NCI-H460 (cell line): ENCODE measurements at regions not wholly inside any gene's neighbourhood (a gene's known extent, or its start where the extent isn't known, plus 50 kb on each side); places are given as distances from the start of the nearest gene placed in this dataset.

Experiments used
- DNase-seq: peaks from one replicate; pipeline ENCODE4 v3.0.0-alpha.2; 2016; ENCODE audit warnings: low read depth; ENCODE audit errors: extremely low read depth

DNA sequence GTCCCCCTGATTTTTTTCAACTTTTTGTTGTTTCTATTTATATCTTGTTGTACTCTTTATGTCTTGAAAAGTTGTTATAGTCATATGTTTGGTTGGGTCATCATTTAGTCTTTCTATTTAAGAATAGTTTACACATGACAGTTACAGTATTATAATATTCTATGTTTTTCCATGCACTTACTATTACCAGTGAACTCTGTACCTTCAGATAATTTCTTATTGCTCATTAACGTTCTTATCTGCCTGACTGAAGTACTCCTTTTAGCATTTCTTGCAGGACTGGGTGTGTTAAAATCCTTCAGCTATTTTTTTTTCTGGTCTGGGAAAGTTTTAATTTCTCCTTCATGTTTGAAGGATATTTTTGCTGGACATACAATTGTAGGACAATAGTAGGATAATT is 157.7 kb upstream of the DIPK2B start:
- no peak for DNase-seq

DNA sequence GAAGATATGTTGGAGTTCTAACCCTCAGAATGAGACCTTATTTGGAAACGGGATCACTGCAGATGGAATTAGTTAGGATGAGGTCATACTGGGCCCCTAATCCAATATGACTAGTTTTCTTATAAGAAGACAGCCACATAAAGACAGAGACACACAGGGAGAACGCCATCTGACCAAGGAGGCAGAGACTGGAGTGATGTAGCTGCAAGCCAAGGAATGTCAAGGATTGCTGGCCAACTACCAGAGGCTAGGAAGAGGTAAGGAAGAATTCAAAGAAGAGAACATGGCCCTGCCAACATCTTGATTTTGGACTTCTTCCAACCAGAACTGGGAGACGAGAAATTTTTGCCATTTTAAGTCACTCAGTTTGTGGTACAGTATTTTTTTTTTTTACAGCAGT is 152.8 kb upstream of the DIPK2B start:
- DNase-seq: no peak

DNA sequence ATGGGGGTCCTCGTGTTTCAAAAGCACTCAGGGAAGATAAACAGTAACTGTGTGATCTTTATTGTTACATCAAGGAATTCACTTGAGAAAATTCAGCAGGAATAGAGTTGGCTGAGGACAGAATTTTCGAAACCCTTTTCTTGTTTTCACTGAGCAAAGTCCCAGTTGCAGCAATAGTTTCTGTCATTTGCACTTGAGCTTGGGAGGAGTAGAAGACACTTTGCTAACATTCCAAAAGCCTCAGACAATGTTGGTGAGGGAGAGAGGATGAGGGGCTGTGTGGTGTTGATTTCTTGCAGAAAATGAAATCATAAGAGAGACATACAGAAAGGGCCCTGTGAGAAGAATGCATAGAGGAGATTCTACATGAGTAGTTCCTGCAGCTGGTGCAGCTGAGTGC is 151.9 kb upstream of the DIPK2B start:
- no peak for DNase-seq

DNA sequence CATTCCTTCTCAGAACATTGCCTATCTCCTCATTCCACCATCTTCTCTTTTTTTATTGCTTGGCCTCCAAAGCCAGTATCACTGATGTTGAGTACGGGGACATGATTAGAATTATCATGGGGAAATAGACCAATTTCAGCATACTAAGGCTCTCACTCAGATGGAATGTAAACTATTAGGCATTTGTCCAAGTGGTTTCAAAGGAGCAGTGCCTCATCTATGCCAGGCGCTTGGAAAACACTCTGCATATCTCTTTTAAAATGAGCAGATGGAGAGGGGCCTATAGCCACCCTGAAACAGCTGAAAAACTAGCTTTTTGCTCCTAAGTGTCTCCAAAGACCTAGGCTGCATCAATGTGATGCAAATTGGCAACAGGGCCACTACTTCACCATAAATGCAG is 150.8 kb upstream of the DIPK2B start:
- DNase-seq: no peak

DNA sequence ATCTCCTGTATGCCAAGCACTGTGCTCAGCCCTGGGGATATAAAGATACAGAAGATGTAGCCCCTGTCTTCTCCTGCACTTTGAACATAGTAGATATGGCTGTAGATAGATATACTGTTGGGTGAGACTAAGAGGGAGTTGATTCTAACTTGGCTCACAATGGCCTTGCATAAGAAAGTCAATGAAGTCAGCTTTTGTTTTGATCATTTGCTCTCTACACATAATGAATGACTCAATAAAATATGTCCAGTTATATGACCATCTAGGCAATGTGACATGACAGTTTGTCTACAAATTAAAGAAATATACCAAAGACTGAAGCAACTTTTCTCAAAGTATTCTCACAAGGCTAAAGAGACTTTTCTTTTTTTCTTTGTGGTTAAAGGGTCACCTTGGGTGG is 147.6 kb upstream of the DIPK2B start:
- DNase-seq: no peak

DNA sequence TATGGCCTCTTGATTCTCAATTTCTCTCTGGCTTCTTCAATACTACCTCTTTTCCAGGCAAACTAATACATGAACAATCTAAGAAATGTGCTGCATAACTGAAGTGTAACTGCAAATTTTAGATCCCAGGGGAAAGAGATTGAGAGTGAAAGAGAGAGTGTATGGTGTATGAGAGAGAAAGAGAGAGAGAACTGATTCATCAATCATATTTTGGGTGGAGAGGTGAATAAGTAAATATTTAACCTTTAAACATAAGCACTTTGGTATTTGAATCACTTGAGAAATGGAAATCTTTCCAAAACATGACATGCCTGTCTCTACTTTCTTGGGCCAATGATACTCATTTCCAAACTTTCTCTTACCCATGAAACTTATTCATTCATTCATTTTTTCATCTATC is 147.2 kb upstream of the DIPK2B start:
- no peak for DNase-seq

DNA sequence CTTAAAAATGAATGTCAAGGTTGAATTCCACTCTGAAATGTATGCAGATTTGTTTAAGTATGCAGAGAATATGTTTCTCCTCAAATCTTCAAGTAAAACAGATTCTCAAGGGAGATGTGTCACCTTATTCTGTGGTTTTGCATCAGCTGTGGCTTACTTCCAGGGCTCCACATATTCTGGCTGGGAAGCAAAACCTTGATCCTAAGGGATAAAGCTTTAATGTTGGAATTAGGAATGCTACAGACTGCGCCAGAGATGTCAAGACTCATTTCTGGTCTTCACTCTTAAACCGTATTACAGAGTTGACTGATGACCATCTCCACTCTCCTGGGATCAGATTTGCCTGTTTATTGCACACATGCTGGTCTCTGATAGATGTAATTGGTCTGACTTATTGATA is 143.9 kb upstream of the DIPK2B start:
- no peak for DNase-seq

DNA sequence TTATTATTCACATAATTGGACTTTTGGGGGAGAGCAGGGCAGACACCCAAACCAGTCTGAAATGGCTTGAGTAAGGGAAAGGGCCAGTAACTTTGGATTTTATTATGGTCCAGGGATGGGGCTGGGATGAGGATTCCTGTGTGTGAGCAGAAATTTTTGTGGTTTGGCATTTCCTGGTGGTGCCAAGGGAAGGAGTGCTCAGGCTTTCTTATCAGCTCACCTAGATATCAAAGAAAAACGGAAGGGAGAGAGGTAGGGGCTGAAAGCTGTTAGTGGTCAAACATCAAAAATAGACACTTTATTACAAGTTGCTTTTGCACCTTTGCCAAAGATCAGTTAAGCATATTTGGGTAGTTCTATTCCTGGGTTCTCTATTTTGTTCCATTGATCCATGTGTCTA is 128.5 kb upstream of the DIPK2B start:
- no peak for DNase-seq

DNA sequence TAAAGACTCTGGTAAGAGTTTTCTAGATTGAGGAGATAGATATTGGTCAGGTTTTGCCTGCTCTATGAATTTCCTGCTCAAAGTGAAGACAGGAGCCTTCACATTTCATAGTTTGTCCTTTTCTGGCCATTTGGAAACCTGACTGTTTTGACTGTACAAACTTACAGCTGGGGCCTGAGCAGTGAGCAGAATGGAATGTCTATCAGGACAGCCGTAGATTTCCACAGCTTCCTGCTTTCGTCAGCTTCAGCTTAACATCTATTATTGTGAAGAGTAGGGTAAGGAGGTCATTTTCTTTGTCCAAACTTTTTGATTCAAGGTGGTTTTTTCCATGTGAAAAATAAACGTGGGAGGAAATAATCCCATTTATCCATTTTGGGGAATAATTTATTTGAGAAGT is 124.3 kb upstream of the DIPK2B start:
- DNase-seq: no peak

DNA sequence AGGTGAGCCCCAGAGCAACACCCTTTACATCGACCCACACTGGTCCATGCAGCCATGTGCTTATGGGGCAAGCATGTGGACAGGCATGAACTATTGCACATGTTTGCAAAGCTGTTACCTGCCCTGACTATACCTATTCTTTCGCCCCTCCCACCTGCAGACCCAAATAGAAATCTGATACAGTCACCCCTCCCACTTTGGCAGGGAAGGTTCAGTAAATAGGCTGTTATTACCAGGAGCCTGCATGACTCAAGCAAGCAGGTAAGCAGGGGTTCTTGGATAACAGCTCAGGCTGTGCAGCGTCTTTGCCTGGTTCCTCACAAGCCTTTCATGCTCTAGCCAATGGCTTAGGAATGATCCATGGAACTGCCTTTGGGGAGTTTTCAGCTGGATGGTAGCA is 122.7 kb upstream of the DIPK2B start:
- DNase-seq: no peak

DNA sequence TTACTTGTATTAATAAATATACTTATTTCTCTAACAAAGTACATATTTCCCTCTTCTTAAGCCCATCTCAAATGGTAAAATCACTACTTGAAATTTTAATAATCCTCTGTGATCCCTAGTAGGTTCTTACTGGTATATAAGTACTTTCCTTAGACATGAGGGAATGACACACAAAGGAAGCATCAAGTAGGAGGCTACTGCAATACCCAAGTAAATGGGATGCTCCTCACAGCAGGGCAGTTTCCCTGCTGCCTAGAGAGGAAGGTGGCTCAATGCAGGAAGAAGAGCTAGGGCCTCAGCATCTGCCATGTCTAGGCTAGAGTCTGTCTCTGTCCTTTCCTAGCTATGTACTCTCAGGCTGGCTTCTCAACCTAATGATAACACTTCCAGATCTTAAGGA is 122.1 kb upstream of the DIPK2B start:
- no peak for DNase-seq

DNA sequence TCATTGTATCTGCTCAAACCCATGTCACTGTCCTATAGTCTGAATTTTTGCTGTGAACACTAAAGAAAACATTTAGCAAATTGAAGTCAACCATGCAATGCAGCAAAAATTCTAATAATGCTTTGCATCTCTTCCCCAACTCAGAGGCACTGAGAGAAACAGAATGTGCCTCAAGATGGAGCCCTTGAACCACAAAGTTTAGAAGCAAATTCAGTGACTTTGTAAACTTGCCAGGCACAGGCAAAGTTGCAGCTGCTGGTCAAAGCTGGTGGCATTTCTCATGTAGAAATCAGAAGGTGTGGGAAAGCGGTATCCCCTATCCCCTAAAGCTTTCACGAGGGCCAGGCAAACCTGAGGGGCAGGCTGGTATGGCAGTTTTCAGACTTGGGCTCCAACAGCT is 121.7 kb upstream of the DIPK2B start:
- peak; percentile 68 for DNase-seq

DNA sequence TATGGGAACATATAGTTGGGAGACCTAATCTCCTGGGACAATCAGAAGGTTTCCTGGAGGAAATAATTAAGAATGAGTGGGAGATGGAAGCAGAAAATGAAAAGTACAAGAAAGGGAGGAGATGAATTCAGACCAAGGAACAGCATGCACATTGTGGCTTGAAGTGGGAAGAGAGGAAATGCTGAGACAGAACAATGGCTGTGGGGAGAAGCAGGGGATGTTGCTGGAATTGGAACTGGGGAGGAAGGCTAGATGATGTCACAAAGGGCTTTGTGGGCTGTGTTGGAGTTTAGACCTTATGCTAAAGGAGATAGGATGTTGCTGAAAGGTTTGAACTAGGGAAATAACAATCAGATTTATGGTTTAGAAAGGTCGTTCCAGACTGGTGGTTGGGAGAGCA is 119.5 kb upstream of the DIPK2B start:
- no peak for DNase-seq

DNA sequence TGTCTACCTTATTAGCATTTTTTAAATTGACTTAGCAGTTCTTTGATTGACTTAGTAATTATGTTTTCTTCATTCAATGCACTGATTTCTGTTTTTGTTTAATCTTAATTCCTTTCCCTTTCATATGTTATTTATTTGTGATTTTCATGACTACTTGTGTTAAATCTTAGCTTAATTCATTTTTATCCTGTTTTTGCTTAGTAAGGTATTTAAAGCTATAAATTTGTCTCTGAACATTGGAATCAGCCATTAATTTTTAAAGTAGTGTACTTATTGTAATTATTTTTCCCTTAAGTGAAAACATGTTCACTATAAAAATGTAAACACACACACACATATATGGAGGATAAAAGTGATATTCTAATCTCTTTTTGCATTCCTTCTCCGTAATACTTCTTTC is 109.1 kb upstream of the DIPK2B start:
- DNase-seq: no peak

DNA sequence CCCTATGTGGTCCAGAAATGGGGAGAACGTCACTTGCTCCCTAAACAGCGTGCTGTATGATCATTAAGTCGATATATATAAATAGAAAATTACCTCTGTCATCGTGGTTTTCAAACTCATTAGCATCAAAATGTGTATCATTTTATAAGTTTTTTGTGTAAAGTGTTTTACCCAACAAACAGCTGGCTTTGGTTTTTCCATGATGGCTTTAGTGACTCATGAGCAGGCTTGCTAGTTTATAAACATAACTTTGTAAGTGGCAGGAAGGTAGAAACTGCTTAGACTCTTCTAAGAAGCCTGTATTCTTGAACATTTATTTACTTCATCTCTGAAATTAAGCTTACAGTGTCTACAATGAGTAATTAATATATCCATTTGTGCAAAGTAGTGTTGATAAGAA is 108.4 kb upstream of the DIPK2B start:
- DNase-seq: no peak

DNA sequence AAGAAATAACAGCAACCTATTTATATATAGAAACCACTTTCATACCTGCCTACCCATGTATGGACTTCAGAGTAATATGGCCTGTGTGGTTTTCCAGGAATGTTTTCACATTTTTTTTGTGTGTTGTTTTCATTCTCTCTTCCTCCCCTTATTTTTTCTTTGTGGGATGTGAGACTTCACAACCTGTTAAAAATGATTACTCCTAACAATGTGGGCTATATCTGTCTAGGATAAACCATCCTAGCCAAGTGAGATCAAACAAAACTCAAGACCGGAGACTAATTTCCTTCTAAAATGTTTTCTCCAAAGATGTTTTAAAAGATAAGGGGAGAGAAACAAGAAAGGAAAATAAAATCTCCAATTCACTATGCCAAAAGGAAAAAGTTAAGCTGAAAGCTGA is 106.1 kb upstream of the DIPK2B start:
- DNase-seq: no peak

DNA sequence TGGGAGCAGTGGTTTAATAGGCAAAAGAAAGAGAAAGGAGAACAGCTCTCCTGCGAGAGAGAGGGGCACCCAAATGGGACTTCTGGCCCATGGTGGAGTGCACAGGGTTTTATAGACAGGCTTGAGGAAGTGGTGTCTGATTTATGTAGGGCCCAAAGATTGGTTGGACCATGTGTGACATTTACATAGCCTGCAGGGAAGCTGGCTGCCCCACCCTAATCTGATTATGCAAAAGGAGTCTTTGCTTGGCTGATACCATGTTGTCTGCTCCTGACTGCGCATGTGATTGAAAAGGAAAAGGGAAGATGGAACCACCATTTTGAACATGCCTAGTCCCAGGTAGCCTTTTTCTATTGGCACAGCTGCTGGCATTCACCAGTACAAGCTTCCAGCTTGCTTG is 100.0 kb upstream of the DIPK2B start:
- no peak for DNase-seq

DNA sequence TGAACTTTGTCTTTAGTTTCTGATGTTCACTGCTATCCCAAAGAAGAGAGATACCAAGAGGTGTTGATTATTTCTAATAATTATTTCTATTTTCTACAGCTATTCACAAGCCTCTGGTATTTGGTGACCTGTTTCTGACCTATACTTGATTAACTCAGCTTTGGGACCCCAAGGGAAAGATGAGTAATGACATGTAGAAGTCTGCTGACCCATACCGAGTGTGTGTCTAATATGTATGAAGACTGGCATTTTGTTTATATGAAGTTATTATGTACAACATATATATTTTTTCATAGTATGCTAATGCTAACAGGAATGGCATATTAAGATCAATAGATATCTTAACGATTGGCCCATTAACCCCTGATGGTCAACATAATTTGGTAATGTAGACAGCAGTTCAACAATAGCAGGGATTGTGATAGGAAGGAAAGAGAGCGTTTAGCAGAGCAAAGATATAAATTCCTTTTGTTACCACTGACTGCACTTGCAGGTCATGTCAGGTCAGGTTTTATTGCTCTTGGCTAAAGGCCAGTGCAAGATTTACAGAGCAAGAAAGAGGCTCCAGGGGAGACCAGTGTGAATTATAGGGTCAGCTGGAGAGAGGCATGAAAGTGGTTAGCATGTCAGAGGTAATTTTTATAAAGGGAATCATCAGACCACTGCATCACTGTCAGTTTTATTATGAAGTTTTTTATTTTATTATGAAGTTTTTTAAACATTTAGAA is 94.7 kb upstream of the DIPK2B start:
- no peak for DNase-seq

DNA sequence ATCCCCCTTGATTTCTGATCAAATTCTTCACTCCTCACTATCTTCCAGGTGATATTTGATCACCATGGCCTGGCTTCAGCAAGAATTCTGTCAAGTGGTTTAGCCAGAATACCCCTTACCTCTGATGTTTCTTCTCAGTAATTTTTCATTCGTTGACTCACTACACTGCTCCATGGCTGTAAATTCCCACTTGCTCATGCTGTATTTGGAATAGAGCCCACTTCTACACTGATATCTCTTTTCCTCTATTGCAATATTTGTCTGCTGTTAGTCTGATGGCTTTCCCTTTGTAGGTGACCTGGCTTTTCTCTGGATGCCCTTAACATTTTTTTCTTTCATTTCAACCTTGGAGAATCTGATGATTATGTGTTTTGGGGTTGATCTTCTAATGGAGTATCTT is 73.9 kb upstream of the DIPK2B start:
- no peak for DNase-seq

DNA sequence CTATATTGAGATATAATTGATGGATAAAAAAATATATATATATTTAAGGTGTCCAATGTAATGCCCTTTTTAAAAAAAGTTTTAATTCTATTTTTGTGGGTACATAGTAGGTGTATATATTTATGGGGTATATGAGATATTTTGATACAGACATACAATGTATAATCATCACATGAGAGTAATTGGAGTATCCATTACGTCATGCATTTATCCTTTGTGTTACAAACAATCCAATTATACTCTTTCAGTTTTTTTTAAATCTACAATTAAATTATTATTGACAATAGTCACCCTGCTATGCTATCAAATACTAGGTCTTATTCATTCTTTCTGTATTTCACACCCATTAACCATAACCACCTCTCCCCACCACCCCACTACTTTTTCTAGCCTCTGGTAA is 66.3 kb upstream of the DIPK2B start:
- DNase-seq: no peak

DNA sequence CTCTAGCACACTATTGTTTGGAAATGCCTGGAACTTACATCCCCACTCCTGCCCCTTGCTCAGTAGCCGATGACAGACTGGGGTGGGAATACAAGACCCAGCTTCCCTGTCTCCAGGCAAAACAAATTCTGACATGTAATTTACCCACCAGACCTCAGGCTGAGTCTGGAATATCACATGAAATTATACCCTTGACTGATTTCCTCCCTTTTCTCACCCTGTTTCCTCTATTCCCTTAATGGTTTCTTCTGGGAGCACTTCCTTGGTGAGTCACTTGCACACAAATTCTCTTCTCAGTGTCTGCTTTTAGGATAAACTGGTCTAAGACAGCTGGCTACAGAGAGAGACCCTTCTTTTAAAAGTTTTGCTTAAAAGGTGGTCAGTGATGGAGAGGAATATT is 65.8 kb upstream of the DIPK2B start:
- DNase-seq: no peak

DNA sequence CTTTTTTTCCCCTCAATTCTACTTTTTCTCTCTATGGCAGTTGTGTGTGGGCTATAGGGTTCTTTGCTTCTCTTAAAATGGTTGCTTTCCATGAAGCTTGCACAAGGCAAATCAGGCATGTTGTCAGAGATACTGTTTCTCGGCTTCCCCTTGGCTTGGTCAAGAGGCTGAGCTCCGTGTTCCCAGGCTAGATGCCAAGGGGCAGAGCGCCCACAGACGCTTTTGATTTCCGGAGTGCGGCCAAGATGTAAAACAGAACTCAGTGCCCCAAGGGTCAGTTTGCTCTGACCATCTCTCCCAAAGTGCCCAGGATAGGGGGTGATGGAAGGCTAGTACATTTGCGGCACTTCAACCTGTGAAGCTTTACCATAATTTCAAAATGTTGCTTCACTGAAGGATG is 64.2 kb upstream of the DIPK2B start:
- no peak for DNase-seq

DNA sequence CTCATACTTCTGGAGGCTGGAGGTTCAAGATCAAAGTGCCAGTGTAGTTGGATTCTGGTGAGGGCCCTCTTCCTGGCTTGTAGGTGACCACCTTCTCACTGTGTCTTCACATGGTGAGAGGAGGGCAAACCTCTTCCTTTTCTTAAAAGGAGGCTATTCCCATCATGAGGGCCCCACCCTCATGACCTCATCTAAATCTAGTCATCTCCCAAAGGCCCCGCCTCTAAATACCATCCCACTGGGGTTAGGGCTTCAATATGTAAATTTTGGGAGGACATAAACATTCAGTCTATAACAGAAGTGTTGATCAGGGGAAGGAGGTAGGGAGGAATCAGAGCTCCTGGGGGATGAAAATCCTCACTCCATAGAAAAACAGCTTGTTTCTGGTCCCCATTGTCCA is 60.8 kb upstream of the DIPK2B start:
- no peak for DNase-seq
